IPS-15b (cell line): ENCODE measurements at regions not wholly inside any gene's neighbourhood (a gene's known extent, or its start where the extent isn't known, plus 50 kb on each side); places are given as distances from the start of the nearest gene placed in this dataset.

Experiments used
- H3K27me3 ChIP-seq: one replicate; pipeline ENCODE4 v1.6.1; 2013; ENCODE audit warnings: low read length; ENCODE audit not compliant: control insufficient read depth, insufficient read depth
- H3K36me3 ChIP-seq: one replicate; pipeline ENCODE4 v1.6.1; 2013; ENCODE audit warnings: low read length; ENCODE audit not compliant: control insufficient read depth, insufficient read depth
- H3K4me1 ChIP-seq: one replicate; pipeline ENCODE4 v1.6.1; 2013; ENCODE audit warnings: mild to moderate bottlenecking, low read length; ENCODE audit not compliant: control insufficient read depth, insufficient read depth
- H3K4me3 ChIP-seq: one replicate; pipeline ENCODE4 v1.5.1; 2013; ENCODE audit warnings: low read depth, low read length
- H3K9ac ChIP-seq: one replicate; pipeline ENCODE4 v1.6.1; 2013; ENCODE audit warnings: low read depth, mild to moderate bottlenecking, low read length
- H3K9me3 ChIP-seq: one replicate; pipeline ENCODE4 v1.6.1; 2013; ENCODE audit warnings: mild to moderate bottlenecking, low read length; ENCODE audit not compliant: control insufficient read depth, insufficient read depth

- H3K4me3 ChIP-seq = no peak overlapping the region
- H3K27me3 ChIP-seq = no peaks in the 10 kb centered on the region
- no peaks in the 10 kb centered on the region for H3K9me3 ChIP-seq
- H3K9ac ChIP-seq = no peak overlapping the region
- no peaks in the 10 kb centered on the region for H3K36me3 ChIP-seq
- no peaks in the 10 kb centered on the region for H3K4me1 ChIP-seq
Measured at GRCh38 chr2:19264852-19265251, 93.6 kb downstream of the OSR1 start.

- Histone ChIP-seq H3K4me1 (no peaks in the 10 kb centered on the region), H3K9ac (no peak overlapping the region), H3K36me3 (no peaks in the 10 kb centered on the region), H3K9me3 (no peaks in the 10 kb centered on the region), H3K27me3 (no peaks in the 10 kb centered on the region), H3K4me3 (no peak overlapping the region)
Measured at GRCh38 chr2:19262150-19262549, 96.3 kb downstream of the OSR1 start.

- H3K36me3 ChIP-seq = no peaks in the 10 kb centered on the region
- no peaks in the 10 kb centered on the region for H3K27me3 ChIP-seq
- H3K4me1 ChIP-seq = no peaks in the 10 kb centered on the region
- no peak overlapping the region for H3K9ac ChIP-seq
- no peak overlapping the region for H3K4me3 ChIP-seq
- no peaks in the 10 kb centered on the region for H3K9me3 ChIP-seq
Measured at GRCh38 chr2:19261061-19261460, 97.4 kb downstream of the OSR1 start.

- no peaks in the 10 kb centered on the region for H3K4me1 ChIP-seq
- H3K36me3 ChIP-seq = no peaks in the 10 kb centered on the region
- H3K4me3 ChIP-seq = no peak overlapping the region
- H3K9me3 ChIP-seq = no peaks in the 10 kb centered on the region
- no peak overlapping the region for H3K9ac ChIP-seq
- H3K27me3 ChIP-seq = no peaks in the 10 kb centered on the region
Measured at GRCh38 chr2:19256121-19256601, 102.3 kb downstream of the OSR1 start.

GRCh38 chr2:19255481-19255880 is 102.9 kb downstream of the OSR1 start:
- Histone ChIP-seq H3K4me3 (no peak overlapping the region), H3K9me3 (no peaks in the 10 kb centered on the region), H3K9ac (no peak overlapping the region), H3K27me3 (no peaks in the 10 kb centered on the region), H3K36me3 (no peaks in the 10 kb centered on the region), H3K4me1 (no peaks in the 10 kb centered on the region)

GRCh38 chr2:19251554-19251953 is 106.9 kb downstream of the OSR1 start:
- Histone ChIP-seq H3K9ac (no peak overlapping the region), H3K4me1 (no peaks in the 10 kb centered on the region), H3K9me3 (no peaks in the 10 kb centered on the region), H3K4me3 (no peak overlapping the region), H3K27me3 (no peaks in the 10 kb centered on the region), H3K36me3 (no peaks in the 10 kb centered on the region)

- Histone ChIP-seq H3K9me3 (no peaks in the 10 kb centered on the region), H3K36me3 (no peaks in the 10 kb centered on the region), H3K4me1 (no peaks in the 10 kb centered on the region), H3K27me3 (no peaks in the 10 kb centered on the region), H3K9ac (no peak overlapping the region), H3K4me3 (no peak overlapping the region)
Measured at GRCh38 chr2:19250906-19251305, 107.5 kb downstream of the OSR1 start.

GRCh38 chr2:19247186-19247585 is 111.2 kb downstream of the OSR1 start:
- no peaks in the 10 kb centered on the region for H3K27me3 ChIP-seq
- no peak overlapping the region for H3K9ac ChIP-seq
- no peaks in the 10 kb centered on the region for H3K4me1 ChIP-seq
- H3K9me3 ChIP-seq = no peaks in the 10 kb centered on the region
- no peak overlapping the region for H3K4me3 ChIP-seq
- H3K36me3 ChIP-seq = no peaks in the 10 kb centered on the region

GRCh38 chr2:19246496-19246895 is 111.9 kb downstream of the OSR1 start:
- Histone ChIP-seq H3K9me3 (no peaks in the 10 kb centered on the region), H3K4me3 (no peak overlapping the region), H3K9ac (no peak overlapping the region), H3K36me3 (no peaks in the 10 kb centered on the region), H3K4me1 (no peaks in the 10 kb centered on the region), H3K27me3 (no peaks in the 10 kb centered on the region)

- Histone ChIP-seq H3K9me3 (no peaks in the 10 kb centered on the region), H3K9ac (no peak overlapping the region), H3K36me3 (no peaks in the 10 kb centered on the region), H3K27me3 (no peaks in the 10 kb centered on the region), H3K4me1 (no peaks in the 10 kb centered on the region), H3K4me3 (no peak overlapping the region)
Measured at GRCh38 chr2:19244460-19245363, 113.7 kb downstream of the OSR1 start.

- Histone ChIP-seq H3K4me1 (no peaks in the 10 kb centered on the region), H3K27me3 (no peaks in the 10 kb centered on the region), H3K9ac (no peak overlapping the region), H3K4me3 (no peak overlapping the region), H3K36me3 (no peaks in the 10 kb centered on the region), H3K9me3 (no peaks in the 10 kb centered on the region)
Measured at GRCh38 chr2:19238440-19239060, 119.9 kb downstream of the OSR1 start.

GRCh38 chr2:19235308-19235707 is 123.1 kb downstream of the OSR1 start:
- no peaks in the 10 kb centered on the region for H3K27me3 ChIP-seq
- H3K36me3 ChIP-seq = no peaks in the 10 kb centered on the region
- no peaks in the 10 kb centered on the region for H3K4me1 ChIP-seq
- H3K9me3 ChIP-seq = no peaks in the 10 kb centered on the region
- no peak overlapping the region for H3K9ac ChIP-seq
- H3K4me3 ChIP-seq = no peak overlapping the region
